Neural progenitor cell (in vitro differentiated cells): ENCODE measurements at regions not wholly inside any gene's neighbourhood (a gene's known extent, or its start where the extent isn't known, plus 50 kb on each side); places are given as distances from the start of the nearest gene placed in this dataset.

Experiments
- DNase-seq: peaks from one replicate; pipeline ENCODE4 v3.0.0-alpha.2; 2016; ENCODE audit warnings: low spot score
- H2AFZ ChIP-seq: fragments of 200-600 bp; sonication (generic); replicated peaks from 2 replicates; pipeline ENCODE4 v1.6.1; 2016; ENCODE audit warnings: antibody characterized with exemption
- H3F3A ChIP-seq: fragments of 200-600 bp; sonication (generic); 2 replicates; pipeline ENCODE4 v1.6.1; 2016; ENCODE audit warnings: antibody characterized with exemption, low read depth
- H3K27ac ChIP-seq: fragments of 200-600 bp; sonication (generic); 2 replicates; pipeline ENCODE4 v1.5.1; 2016; ENCODE audit warnings: mild to moderate bottlenecking
- H3K27me3 ChIP-seq: fragments of 200-600 bp; sonication (generic); 2 replicates; pipeline ENCODE4 v1.6.1; 2016; ENCODE audit warnings: mild to moderate bottlenecking, moderate library complexity
- H3K36me3 ChIP-seq: fragments of 200-600 bp; sonication (generic); 2 replicates; pipeline ENCODE4 v1.5.1; 2016
- H3K4me1 ChIP-seq: fragments of 200-600 bp; sonication (generic); 2 replicates; pipeline ENCODE4 v1.6.1; 2016; ENCODE audit warnings: mixed run types
- H3K4me2 ChIP-seq: fragments of 200-600 bp; sonication (generic); 2 replicates; pipeline ENCODE4 v1.6.1; 2016
- H3K4me3 ChIP-seq: fragments of 200-600 bp; sonication (generic); 2 replicates; pipeline ENCODE4 v1.5.1; 2016
- H3K79me2 ChIP-seq: fragments of 200-600 bp; sonication (generic); 2 replicates; pipeline ENCODE4 v1.6.1; 2016; ENCODE audit warnings: low read depth
- H3K9ac ChIP-seq: fragments of 200-600 bp; sonication (generic); 2 replicates; pipeline ENCODE4 v1.6.1; 2016
- H3K9me3 ChIP-seq: fragments of 200-600 bp; sonication (generic); 2 replicates; pipeline ENCODE4 v1.5.1; 2016; ENCODE audit warnings: low read depth
- H4K20me1 ChIP-seq: fragments of 200-600 bp; sonication (generic); 2 replicates; pipeline ENCODE4 v1.6.1; 2016; ENCODE audit warnings: low read depth
- H3K27ac Mint-ChIP-seq: 3 replicates; pipeline ENCODE4 v1.8.0; 2021; ENCODE audit warnings: mixed read lengths
- H3K27me3 Mint-ChIP-seq: 2 replicates; pipeline ENCODE4 v1.8.0; 2022; ENCODE audit warnings: low read depth, mild to moderate bottlenecking, inconsistent platforms, moderate library complexity, mixed read lengths; ENCODE audit not compliant: insufficient read depth
- H3K36me3 Mint-ChIP-seq: 3 replicates; pipeline ENCODE4 v1.8.0; 2021; ENCODE audit warnings: mixed read lengths
- H3K4me1 Mint-ChIP-seq: 3 replicates; pipeline ENCODE4 v1.8.0; 2021; ENCODE audit warnings: mixed read lengths
- H3K4me3 Mint-ChIP-seq: 3 replicates; pipeline ENCODE4 v1.8.0; 2021; ENCODE audit warnings: mild to moderate bottlenecking, moderate library complexity, mixed read lengths
- H3K9me3 Mint-ChIP-seq: 3 replicates; pipeline ENCODE4 v1.8.0; 2020; ENCODE audit warnings: mixed read lengths
- EZH2 ChIP-seq: fragments of 200-600 bp; sonication (generic); IDR thresholded peaks from 2 replicates; pipeline ENCODE4 v1.6.1; 2017; ENCODE audit warnings: antibody characterized with exemption, mild to moderate bottlenecking, moderate library complexity
- EZH2phosphoT487 ChIP-seq: fragments of 200-600 bp; sonication (generic); IDR thresholded peaks from 2 replicates; pipeline ENCODE4 v1.6.1; 2017; ENCODE audit warnings: antibody characterized with exemption
- TF ChIP-seq, protein P1 (sequence below): fragments of 200-600 bp; sonication (generic); IDR thresholded peaks from 2 replicates; pipeline ENCODE4 v1.5.1; 2017; ENCODE audit warnings: antibody characterized with exemption, mild to moderate bottlenecking

DNA sequence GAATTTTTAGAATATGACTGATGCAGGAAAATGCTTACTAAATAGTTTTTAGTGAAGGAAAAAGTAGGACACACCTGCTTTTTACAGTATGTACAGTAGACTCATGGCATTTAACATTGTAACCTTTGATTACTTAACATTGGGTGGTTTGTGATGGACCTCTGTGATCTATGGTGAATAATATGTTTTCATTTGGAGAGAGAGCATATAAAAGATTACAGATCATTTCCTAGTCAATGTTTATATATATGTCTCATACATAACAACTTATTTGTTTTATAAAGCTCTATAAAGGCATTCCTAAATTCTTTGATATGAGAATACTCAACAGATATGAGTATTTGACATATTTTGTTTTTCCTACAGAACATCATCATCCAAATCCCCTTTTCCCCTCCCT is 129.3 kb upstream of the PDE7B start:
- no peaks in the 10 kb centered on the region for H3K36me3 Mint-ChIP-seq
- TF ChIP-seq EZH2phosphoT487: no peak
- TF ChIP-seq EZH2: no peak
- TF ChIP-seq, protein P1, sequence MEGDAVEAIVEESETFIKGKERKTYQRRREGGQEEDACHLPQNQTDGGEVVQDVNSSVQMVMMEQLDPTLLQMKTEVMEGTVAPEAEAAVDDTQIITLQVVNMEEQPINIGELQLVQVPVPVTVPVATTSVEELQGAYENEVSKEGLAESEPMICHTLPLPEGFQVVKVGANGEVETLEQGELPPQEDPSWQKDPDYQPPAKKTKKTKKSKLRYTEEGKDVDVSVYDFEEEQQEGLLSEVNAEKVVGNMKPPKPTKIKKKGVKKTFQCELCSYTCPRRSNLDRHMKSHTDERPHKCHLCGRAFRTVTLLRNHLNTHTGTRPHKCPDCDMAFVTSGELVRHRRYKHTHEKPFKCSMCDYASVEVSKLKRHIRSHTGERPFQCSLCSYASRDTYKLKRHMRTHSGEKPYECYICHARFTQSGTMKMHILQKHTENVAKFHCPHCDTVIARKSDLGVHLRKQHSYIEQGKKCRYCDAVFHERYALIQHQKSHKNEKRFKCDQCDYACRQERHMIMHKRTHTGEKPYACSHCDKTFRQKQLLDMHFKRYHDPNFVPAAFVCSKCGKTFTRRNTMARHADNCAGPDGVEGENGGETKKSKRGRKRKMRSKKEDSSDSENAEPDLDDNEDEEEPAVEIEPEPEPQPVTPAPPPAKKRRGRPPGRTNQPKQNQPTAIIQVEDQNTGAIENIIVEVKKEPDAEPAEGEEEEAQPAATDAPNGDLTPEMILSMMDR: no peak

DNA sequence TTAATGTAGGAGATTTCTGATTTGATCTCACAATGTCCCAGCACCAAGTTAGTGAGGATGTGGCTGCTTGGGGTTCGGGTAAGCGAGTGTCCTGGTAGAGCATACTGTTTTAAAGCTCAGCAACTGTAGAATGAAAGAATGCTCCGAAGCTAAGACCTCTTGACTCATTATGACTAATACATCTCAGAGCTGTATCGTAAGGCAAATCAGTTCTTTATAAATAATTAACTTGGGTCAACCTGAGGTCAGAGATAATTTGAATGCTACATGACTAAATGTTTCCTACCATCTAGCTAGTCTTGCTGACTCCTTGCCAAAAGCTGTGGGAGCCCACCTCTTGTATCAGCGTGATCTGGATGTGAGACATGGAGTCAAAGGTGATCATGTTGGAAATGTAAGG is 128.8 kb upstream of the PDE7B start:
- H3K4me3 Mint-ChIP-seq: no peak overlapping the region
- no peak overlapping the region for H3K4me3 ChIP-seq

More for the DNA sequence above, 129.3 kb upstream of the PDE7B start:
- Histone ChIP-seq H3K79me2 (no peaks in the 10 kb centered on the region), H3K4me1 (no peaks in the 10 kb centered on the region), H3K36me3 (no peaks in the 10 kb centered on the region), H3K27me3 (no peaks in the 10 kb centered on the region), H3K27ac (no peak overlapping the region), H3K9ac (no peak overlapping the region), H3K4me2 (no peak overlapping the region), H3K9me3 (no peaks in the 10 kb centered on the region), H2AFZ (no peak overlapping the region), H3K4me3 (no peak overlapping the region), H3F3A (no peaks in the 10 kb centered on the region), H4K20me1 (no peaks in the 10 kb centered on the region)
- DNase-seq: no peak
- Mint-ChIP-seq H3K27me3 (no peaks in the 10 kb centered on the region), H3K4me3 (no peak overlapping the region), H3K9me3 (peaks cover 20% of the 10 kb centered on the region), H3K27ac (no peak overlapping the region), H3K4me1 (no peaks in the 10 kb centered on the region)

GRCh38 chr6:135728589-135728988 is 122.9 kb upstream of the PDE7B start:
- H3K9ac ChIP-seq: no peak overlapping the region
- TF ChIP-seq EZH2: no peak
- TF ChIP-seq, protein P1: no peak
- no peak for TF ChIP-seq EZH2phosphoT487
- no peaks in the 10 kb centered on the region for H3K9me3 ChIP-seq
- H4K20me1 ChIP-seq: no peaks in the 10 kb centered on the region
- no peak overlapping the region for H3K4me2 ChIP-seq
- H3K27me3 ChIP-seq: no peaks in the 10 kb centered on the region
- H2AFZ ChIP-seq: no peak overlapping the region
- Mint-ChIP-seq H3K36me3 (no peaks in the 10 kb centered on the region), H3K4me3 (no peak overlapping the region), H3K4me1 (no peaks in the 10 kb centered on the region), H3K9me3 (peaks cover 16% of the 10 kb centered on the region), H3K27me3 (peaks cover 3% of the 10 kb centered on the region), H3K27ac (no peak overlapping the region)
- H3K4me3 ChIP-seq: no peak overlapping the region
- H3K36me3 ChIP-seq: no peaks in the 10 kb centered on the region
- no peaks in the 10 kb centered on the region for H3K79me2 ChIP-seq
- H3K4me1 ChIP-seq: no peaks in the 10 kb centered on the region
- H3K27ac ChIP-seq: no peak overlapping the region
- no peaks in the 10 kb centered on the region for H3F3A ChIP-seq
- DNase-seq: no peak

More for the DNA sequence above, 128.8 kb upstream of the PDE7B start:
- Mint-ChIP-seq H3K9me3 (peaks cover 20% of the 10 kb centered on the region), H3K27ac (no peak overlapping the region), H3K27me3 (no peaks in the 10 kb centered on the region), H3K4me1 (no peaks in the 10 kb centered on the region), H3K36me3 (no peaks in the 10 kb centered on the region)
- Histone ChIP-seq H3K27ac (no peak overlapping the region), H3K27me3 (no peaks in the 10 kb centered on the region), H3K79me2 (no peaks in the 10 kb centered on the region), H3K36me3 (no peaks in the 10 kb centered on the region), H3F3A (no peaks in the 10 kb centered on the region), H3K4me1 (no peaks in the 10 kb centered on the region), H3K9ac (no peak overlapping the region), H2AFZ (no peak overlapping the region), H4K20me1 (no peaks in the 10 kb centered on the region), H3K9me3 (no peaks in the 10 kb centered on the region), H3K4me2 (no peak overlapping the region)
- TF ChIP-seq EZH2 (no peak), EZH2phosphoT487 (no peak)
- TF ChIP-seq, protein P1: no peak
- DNase-seq: no peak
